ENCODE measurements at regions not wholly inside any gene's neighbourhood (a gene's known extent, or its start where the extent isn't known, plus 50 kb on each side); places are given as distances from the start of the nearest gene placed in this dataset.

DNA sequence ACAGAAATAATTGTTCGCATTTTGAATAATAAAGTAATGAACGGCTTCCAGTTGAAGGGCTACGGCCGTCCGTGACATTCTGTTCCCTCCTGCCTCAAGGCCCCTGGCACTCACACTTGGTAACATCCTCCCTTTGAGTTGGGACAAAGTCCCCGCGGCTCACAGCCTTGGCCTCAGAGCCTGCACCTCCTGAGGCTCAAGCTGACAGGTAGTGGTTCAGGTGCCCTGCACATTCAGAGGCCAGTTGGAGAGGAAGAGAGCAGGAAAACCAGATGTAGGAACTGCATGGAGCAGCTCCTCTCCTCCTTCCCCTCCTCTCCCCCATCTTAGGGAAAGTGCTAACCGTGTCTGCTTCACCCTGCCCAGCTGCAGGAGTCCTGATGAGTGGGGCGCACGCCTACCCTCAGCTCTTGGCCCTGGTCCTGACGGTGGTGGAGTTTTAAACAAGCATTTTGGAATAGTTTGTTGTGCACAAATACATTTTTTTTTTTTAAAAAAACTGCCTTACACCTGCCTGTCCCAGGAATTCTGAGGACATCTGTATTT lies 393.1 kb downstream of the SMOC2 start:
- Histone ChIP-seq H3K4me3 (ENCODE audit: low read length in 3 of 3) (no peak overlapping the region), H3K9me3 (ENCODE audit: control insufficient read depth in 2 of 3, insufficient read depth in 1 of 3, low read length in 3 of 3) (no peaks in the 10 kb centered on the region), H3K36me3 (ENCODE audit: control insufficient read depth in 2 of 3, insufficient read depth in 3 of 3, low read length in 3 of 3) (no peaks in the 10 kb centered on the region), H3K9ac (ENCODE audit: low read length in 3 of 3) (no peak overlapping the region), H3K4me1 (ENCODE audit: control insufficient read depth in 2 of 3, insufficient read depth in 2 of 3, low read depth in 1 of 3, low read length in 3 of 3) (no peaks in the 10 kb centered on the region), H3K27ac (ENCODE audit: low read depth in 2 of 2, low read length in 2 of 2) (no peak overlapping the region), H3K27me3 (ENCODE audit: control insufficient read depth, insufficient read depth, low read length) (no peaks in the 10 kb centered on the region)
- intact Hi-C loops (cut with DNase I): no loop called here
- FAIRE-seq (no peak), DNase-seq (no peak)
- TF ChIP-seq, protein P1, sequence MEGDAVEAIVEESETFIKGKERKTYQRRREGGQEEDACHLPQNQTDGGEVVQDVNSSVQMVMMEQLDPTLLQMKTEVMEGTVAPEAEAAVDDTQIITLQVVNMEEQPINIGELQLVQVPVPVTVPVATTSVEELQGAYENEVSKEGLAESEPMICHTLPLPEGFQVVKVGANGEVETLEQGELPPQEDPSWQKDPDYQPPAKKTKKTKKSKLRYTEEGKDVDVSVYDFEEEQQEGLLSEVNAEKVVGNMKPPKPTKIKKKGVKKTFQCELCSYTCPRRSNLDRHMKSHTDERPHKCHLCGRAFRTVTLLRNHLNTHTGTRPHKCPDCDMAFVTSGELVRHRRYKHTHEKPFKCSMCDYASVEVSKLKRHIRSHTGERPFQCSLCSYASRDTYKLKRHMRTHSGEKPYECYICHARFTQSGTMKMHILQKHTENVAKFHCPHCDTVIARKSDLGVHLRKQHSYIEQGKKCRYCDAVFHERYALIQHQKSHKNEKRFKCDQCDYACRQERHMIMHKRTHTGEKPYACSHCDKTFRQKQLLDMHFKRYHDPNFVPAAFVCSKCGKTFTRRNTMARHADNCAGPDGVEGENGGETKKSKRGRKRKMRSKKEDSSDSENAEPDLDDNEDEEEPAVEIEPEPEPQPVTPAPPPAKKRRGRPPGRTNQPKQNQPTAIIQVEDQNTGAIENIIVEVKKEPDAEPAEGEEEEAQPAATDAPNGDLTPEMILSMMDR (IDR thresholded peaks at IDR 0.05; ENCODE audit: borderline replicate concordance, extremely low read depth, insufficient read depth): no peak

- DNase-seq (peak in 1 of 5 donors; percentile 24), FAIRE-seq (no peak)
- no peak overlapping the region for H3K27ac ChIP-seq (ENCODE audit: low read depth in 2 of 2, low read length in 2 of 2)
- no peaks in the 10 kb centered on the region for H3K4me1 ChIP-seq (ENCODE audit: control insufficient read depth in 2 of 3, insufficient read depth in 2 of 3, low read depth in 1 of 3, low read length in 3 of 3)
- no peaks in the 10 kb centered on the region for H3K9me3 ChIP-seq (ENCODE audit: control insufficient read depth in 2 of 3, insufficient read depth in 1 of 3, low read length in 3 of 3)
- H3K27me3 ChIP-seq (ENCODE audit: control insufficient read depth, insufficient read depth, low read length): no peaks in the 10 kb centered on the region
- intact Hi-C loops (cut with DNase I): no loop called here
- TF ChIP-seq, protein P1 (IDR thresholded peaks at IDR 0.05; ENCODE audit: borderline replicate concordance, extremely low read depth, insufficient read depth): no peak
- H3K4me3 ChIP-seq (ENCODE audit: low read length in 3 of 3): no peak overlapping the region
- H3K9ac ChIP-seq (ENCODE audit: low read length in 3 of 3): no peak overlapping the region
- no peaks in the 10 kb centered on the region for H3K36me3 ChIP-seq (ENCODE audit: control insufficient read depth in 2 of 3, insufficient read depth in 3 of 3, low read length in 3 of 3)
Observed at GRCh38 chr6:168828800-168829199, 387.8 kb downstream of the SMOC2 start.

- TF ChIP-seq, protein P1 (IDR thresholded peaks at IDR 0.05; ENCODE audit: borderline replicate concordance, extremely low read depth, insufficient read depth): no peak
Observed at GRCh38 chr6:168828035-168828434, 387.1 kb downstream of the SMOC2 start.

DNA sequence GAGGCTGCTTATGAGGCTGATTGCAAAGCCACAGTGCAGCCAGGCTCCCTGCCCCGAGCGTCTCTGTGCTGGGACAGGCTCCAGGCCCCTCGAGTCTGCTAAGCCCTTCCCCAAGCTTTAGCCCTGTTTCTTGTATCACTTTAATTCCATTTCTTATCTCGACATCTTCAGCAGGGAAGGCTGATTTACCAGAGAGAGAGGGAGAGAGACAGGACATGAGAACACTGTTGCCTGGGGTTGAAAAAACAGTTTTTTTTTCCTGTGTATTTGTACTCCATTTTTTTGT lies 386.5 kb downstream of the SMOC2 start:
- Histone ChIP-seq H3K9me3 (ENCODE audit: control insufficient read depth in 2 of 3, insufficient read depth in 1 of 3, low read length in 3 of 3) (no peaks in the 10 kb centered on the region), H3K27me3 (ENCODE audit: control insufficient read depth, insufficient read depth, low read length) (no peaks in the 10 kb centered on the region)

More at GRCh38 chr6:168828035-168828434, 387.1 kb downstream of the SMOC2 start:
- no peak overlapping the region for H3K9ac ChIP-seq (ENCODE audit: low read length in 3 of 3)
- H3K9me3 ChIP-seq (ENCODE audit: control insufficient read depth in 2 of 3, insufficient read depth in 1 of 3, low read length in 3 of 3): no peaks in the 10 kb centered on the region
- no peaks in the 10 kb centered on the region for H3K27me3 ChIP-seq (ENCODE audit: control insufficient read depth, insufficient read depth, low read length)
- H3K4me3 ChIP-seq (ENCODE audit: low read length in 3 of 3): no peak overlapping the region
- DNase-seq (no peak), FAIRE-seq (no peak)
- no peak overlapping the region for H3K27ac ChIP-seq (ENCODE audit: low read depth in 2 of 2, low read length in 2 of 2)
- intact Hi-C loops (cut with DNase I): no loop called here
- H3K4me1 ChIP-seq (ENCODE audit: control insufficient read depth in 2 of 3, insufficient read depth in 2 of 3, low read depth in 1 of 3, low read length in 3 of 3): no peaks in the 10 kb centered on the region
- no peaks in the 10 kb centered on the region for H3K36me3 ChIP-seq (ENCODE audit: control insufficient read depth in 2 of 3, insufficient read depth in 3 of 3, low read length in 3 of 3)

More for the DNA sequence above, 386.5 kb downstream of the SMOC2 start:
- H3K36me3 ChIP-seq (ENCODE audit: control insufficient read depth in 2 of 3, insufficient read depth in 3 of 3, low read length in 3 of 3): no peaks in the 10 kb centered on the region
- FAIRE-seq (no peak), DNase-seq (peak in 1 of 5 donors; percentile 67)
- TF ChIP-seq, protein P1 (IDR thresholded peaks at IDR 0.05; ENCODE audit: borderline replicate concordance, extremely low read depth, insufficient read depth): no peak
- no peak overlapping the region for H3K9ac ChIP-seq (ENCODE audit: low read length in 3 of 3)
- intact Hi-C loops (cut with DNase I): no loop called here
- H3K4me3 ChIP-seq (ENCODE audit: low read length in 3 of 3): no peak overlapping the region
- no peak overlapping the region for H3K27ac ChIP-seq (ENCODE audit: low read depth in 2 of 2, low read length in 2 of 2)
- no peaks in the 10 kb centered on the region for H3K4me1 ChIP-seq (ENCODE audit: control insufficient read depth in 2 of 3, insufficient read depth in 2 of 3, low read depth in 1 of 3, low read length in 3 of 3)
